Sigmoid colon (tissue), 4 donors: ENCODE measurements at regions not wholly inside any gene's neighbourhood (a gene's known extent, or its start where the extent isn't known, plus 50 kb on each side); places are given as distances from the start of the nearest gene placed in this dataset.

Source experiments
- CTCF ChIP-seq, 4 experiments: fragments of 450-650 bp in 3 of 4; fragments of 200-600 bp in 1 of 4; IDR thresholded peaks; one replicate each; pipeline ENCODE4 v1.5.1; 2016 to 2019; ENCODE audit warnings: antibody characterized with exemption in 4 of 4, mild to moderate bottlenecking in 3 of 4, moderate library complexity in 2 of 4
- POLR2AphosphoS5 ChIP-seq, 4 donors: sonication (generic); formaldehyde crosslinking; IDR thresholded peaks; one replicate each; pipeline ENCODE4 v1.6.1; 2017; ENCODE audit warnings: antibody characterized with exemption in 4 of 4

- no peak for TF ChIP-seq CTCF (IDR thresholded peaks at IDR 0.05)
- no peak for TF ChIP-seq POLR2AphosphoS5 (IDR thresholded peaks at IDR 0.05)
Observed at GRCh38 chr7:54180796-54181195, 361.4 kb upstream of the VSTM2A start.
